ENCODE measurements at regions not wholly inside any gene's neighbourhood (a gene's known extent, or its start where the extent isn't known, plus 50 kb on each side); places are given as distances from the start of the nearest gene placed in this dataset.
A peak's percentile ranks its signal among the peaks of the same experiment; 100 is the strongest.

- Histone ChIP-seq H3K4ac (replicated peaks; ENCODE audit: insufficient read length, low read depth, low read length) (no peak overlapping the region), H3K4me3 (ENCODE audit: extremely low read depth in 1 of 4, insufficient read depth in 2 of 4, low read depth in 3 of 4, low read length in 4 of 4) (no peak overlapping the region), H3K4me1 (replicated peaks in 1 of 4; ENCODE audit: control insufficient read depth in 3 of 4, insufficient read depth in 4 of 4, low read length in 3 of 4) (peaks cover 0 to 5% (median 0%) of the 10 kb centered on the region in 4 experiments; a peak in 2 of 7 replicates), H4K5ac (ENCODE audit: insufficient read length, low read depth, low read length) (no peak overlapping the region), H3K79me2 (ENCODE audit: control insufficient read depth in 1 of 2, insufficient read depth in 2 of 2, low read length in 2 of 2) (no peaks in the 10 kb centered on the region), H4K8ac (ENCODE audit: extremely low read depth, insufficient read depth, low read length) (no peak overlapping the region), H2AFZ (ENCODE audit: low read length) (no peak overlapping the region), H3K56ac (replicated peaks; ENCODE audit: insufficient read length, low read depth, low read length) (no peak overlapping the region), H3K23ac (ENCODE audit: insufficient read length) (no peak overlapping the region), H2BK20ac (ENCODE audit: low read length) (no peak overlapping the region), H3K9ac (replicated peaks in 1 of 4; ENCODE audit: extremely low read depth in 1 of 4, low read depth in 3 of 4, low read length in 3 of 4) (no peak overlapping the region), H3K18ac (ENCODE audit: extremely low read depth, low read length) (no peak overlapping the region), H2BK12ac (ENCODE audit: low read depth, low read length) (no peak overlapping the region), H4K20me1 (replicated peaks in 1 of 2; ENCODE audit: control insufficient read depth in 1 of 2, insufficient read depth in 2 of 2, low read length in 2 of 2) (no peaks in the 10 kb centered on the region), H3K23me2 (ENCODE audit: low read depth, low read length) (no peaks in the 10 kb centered on the region), H2BK120ac (replicated peaks; ENCODE audit: low read depth, low read length) (no peak overlapping the region), H3K27me3 (replicated peaks in 1 of 4; ENCODE audit: control insufficient read depth in 3 of 4, extremely low read depth in 1 of 4, insufficient read depth in 3 of 4, low read length in 3 of 4) (no peaks in the 10 kb centered on the region; a peak in 1 of 7 replicates), H4K91ac (replicated peaks; ENCODE audit: insufficient read length, low read length) (no peak overlapping the region), H2BK15ac (ENCODE audit: low read length) (no peak overlapping the region), H3K9me3 (ENCODE audit: insufficient read depth in 2 of 2, low read depth in 1 of 2, low read length in 1 of 2) (no peaks in the 10 kb centered on the region), H2AK5ac (ENCODE audit: low read depth, low read length) (no peak overlapping the region), H3K79me1 (ENCODE audit: low read depth, low read length) (no peaks in the 10 kb centered on the region), H3K14ac (ENCODE audit: insufficient read length) (no peak overlapping the region), H3K27ac (ENCODE audit: low read depth, low read length) (no peak overlapping the region), H2BK5ac (ENCODE audit: low read depth, low read length) (no peak overlapping the region), H3K4me2 (ENCODE audit: insufficient read depth in 1 of 2, low read depth in 2 of 2, low read length in 2 of 2) (no peak overlapping the region), H3K36me3 (ENCODE audit: control insufficient read depth in 2 of 4, insufficient read depth in 4 of 4, low read length in 3 of 4) (no peaks in the 10 kb centered on the region)
- 89% methylated on average over 2 of the region's 2 CpGs; no CpG with 5 or more reads in 1 of the 2 experiments for WGBS, 2 experiments (ENCODE audit: extremely low coverage in 1 of 2, insufficient coverage in 1 of 2, insufficient read length in 1 of 2, insufficient replicate concordance in 2 of 2, low coverage in 1 of 2, low lambda C conversion rate in 2 of 2, missing lambda C conversion rate in 1 of 2)
- FAIRE-seq (no peak), DNase-seq (ENCODE audit: low read depth in 1 of 2, low spot score in 2 of 2) (no peak)
- TF ChIP-seq CEBPB (IDR thresholded peaks at IDR 0.05; ENCODE audit: low read depth, low read length): peak; percentile 95
- no peak for TF ChIP-seq NANOG (IDR thresholded peaks at IDR 0.05; ENCODE audit: insufficient read depth, low read depth, low read length, poor library complexity, severe bottlenecking)
- TF ChIP-seq MAFK (IDR thresholded peaks at IDR 0.05; ENCODE audit: low read depth, low read length): no peak
- TF ChIP-seq RAD21 (IDR thresholded peaks at IDR 0.05 in 1 of 2, conservative IDR thresholded peaks at IDR 0.05 in 1 of 2; ENCODE audit: low read depth in 2 of 2, low read length in 2 of 2): no peak
- TF ChIP-seq TEAD4 (IDR thresholded peaks at IDR 0.05; ENCODE audit: low read depth, low read length): peak; percentile 55; the same call in 1 of the 2 replicates
- TF ChIP-seq CBX5 (IDR thresholded peaks at IDR 0.05; ENCODE audit: low read depth, low read length): no peak
- ChIA-PET POLR2A (ENCODE audit: partially characterized antibody) (interaction anchor here (0.7 kb wide), 1 partner anchor 14 kb away, joined by 3 read pairs; no protein-coding TSS in a partner anchor), CTCF (ENCODE audit: partially characterized antibody) (interaction anchor here (0.5 to 2.0 kb wide), 2 partner anchors 11 to 80 kb away, joined by 4 to 6 read pairs; no protein-coding TSS in a partner anchor)
Measured at GRCh38 chr1:79603843-79604242, 597.3 kb upstream of the ADGRL4 start.

Data from H1 (cell line).